Dendritic cell treated with granulocyte-macrophage colony-stimulating factor and Interleukin-4, amounts not matched to agents 40 ng/mL and 50 ng/mL, for 4 days (primary cell): ENCODE measurements at regions not wholly inside any gene's neighbourhood (a gene's known extent, or its start where the extent isn't known, plus 50 kb on each side); places are given as distances from the start of the nearest gene placed in this dataset.
"Not testable (repeated sequence)": the region's sequence is repeated elsewhere in the genome, so short reads cannot be mapped to it uniquely, and the experiment has no call there.

ENCODE experiments used
- H3K27ac Mint-ChIP-seq: one replicate; pipeline ENCODE4 v1.8.0; 2022; ENCODE audit warnings: mild to moderate bottlenecking, mixed read lengths
- H3K27me3 Mint-ChIP-seq: one replicate; pipeline ENCODE4 v1.8.0; 2022; ENCODE audit warnings: mild to moderate bottlenecking, mixed read lengths
- H3K36me3 Mint-ChIP-seq: one replicate; pipeline ENCODE4 v1.8.0; 2022; ENCODE audit warnings: low read depth, mixed read lengths
- H3K4me1 Mint-ChIP-seq: one replicate; pipeline ENCODE4 v1.8.0; 2022; ENCODE audit warnings: low read depth, mixed read lengths
- H3K4me3 Mint-ChIP-seq: one replicate; pipeline ENCODE4 v1.8.0; 2022; ENCODE audit warnings: mild to moderate bottlenecking, moderate library complexity, mixed read lengths
- H3K9me3 Mint-ChIP-seq: one replicate; pipeline ENCODE4 v1.8.0; 2022; ENCODE audit warnings: mixed read lengths
- intact Hi-C: fragments of 100-400 bp; cut with micrococcal nuclease; formaldehyde crosslinking; loops from one replicate; pipeline ENCODE4 v1.15.0; 2022

DNA sequence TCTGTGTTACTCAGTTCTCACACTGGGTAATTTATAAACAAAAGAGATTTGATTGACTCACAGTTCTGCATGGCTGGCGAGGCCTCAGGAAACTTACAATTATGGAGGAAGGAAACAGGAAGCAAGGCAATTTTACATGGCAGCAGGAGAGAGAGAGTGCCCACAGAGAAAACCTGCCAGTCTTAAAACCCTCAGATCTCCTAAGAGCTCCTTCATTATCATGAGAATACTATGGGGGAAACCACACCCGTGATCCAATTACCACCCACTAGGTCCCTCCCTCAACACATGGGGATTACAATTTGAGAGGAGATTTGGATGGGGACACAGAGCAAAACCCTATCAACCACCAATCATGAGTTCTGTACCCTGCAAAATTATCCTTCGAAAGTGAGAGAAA lies 1180.8 kb downstream of the JRKL start:
- Mint-ChIP-seq H3K27me3 (no peaks in the 10 kb centered on the region), H3K4me3 (no peak overlapping the region), H3K9me3 (peaks cover 52% of the 10 kb centered on the region), H3K27ac (no peak overlapping the region), H3K36me3 (no peaks in the 10 kb centered on the region), H3K4me1 (no peaks in the 10 kb centered on the region)
- intact Hi-C loops, result no loop called here

DNA sequence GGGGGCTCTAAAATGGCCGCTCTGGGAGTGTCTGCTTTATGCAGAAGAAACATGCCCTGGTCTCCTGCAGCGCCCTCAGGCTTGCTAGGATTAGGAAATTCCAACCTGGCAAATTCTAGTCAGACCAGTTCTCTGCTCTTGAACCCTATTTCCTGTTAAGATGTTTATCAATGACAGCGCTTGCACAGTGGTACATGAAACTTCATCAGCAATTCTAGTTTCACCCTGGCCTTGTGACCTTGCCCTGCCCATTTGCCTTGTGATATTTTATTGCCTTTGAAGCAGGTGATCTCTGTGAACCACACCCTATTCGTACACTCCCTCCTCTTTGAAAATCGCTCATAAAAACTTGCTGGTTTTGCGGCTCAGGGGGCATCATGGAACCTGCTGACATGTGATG lies 1184.0 kb downstream of the JRKL start:
- intact Hi-C loops, H3K27me3 Mint-ChIP-seq, H3K4me1 Mint-ChIP-seq, H3K36me3 Mint-ChIP-seq, H3K4me3 Mint-ChIP-seq, H3K27ac Mint-ChIP-seq: not testable (repeated sequence)
- peaks cover 33% of the 10 kb centered on the region for H3K9me3 Mint-ChIP-seq

DNA sequence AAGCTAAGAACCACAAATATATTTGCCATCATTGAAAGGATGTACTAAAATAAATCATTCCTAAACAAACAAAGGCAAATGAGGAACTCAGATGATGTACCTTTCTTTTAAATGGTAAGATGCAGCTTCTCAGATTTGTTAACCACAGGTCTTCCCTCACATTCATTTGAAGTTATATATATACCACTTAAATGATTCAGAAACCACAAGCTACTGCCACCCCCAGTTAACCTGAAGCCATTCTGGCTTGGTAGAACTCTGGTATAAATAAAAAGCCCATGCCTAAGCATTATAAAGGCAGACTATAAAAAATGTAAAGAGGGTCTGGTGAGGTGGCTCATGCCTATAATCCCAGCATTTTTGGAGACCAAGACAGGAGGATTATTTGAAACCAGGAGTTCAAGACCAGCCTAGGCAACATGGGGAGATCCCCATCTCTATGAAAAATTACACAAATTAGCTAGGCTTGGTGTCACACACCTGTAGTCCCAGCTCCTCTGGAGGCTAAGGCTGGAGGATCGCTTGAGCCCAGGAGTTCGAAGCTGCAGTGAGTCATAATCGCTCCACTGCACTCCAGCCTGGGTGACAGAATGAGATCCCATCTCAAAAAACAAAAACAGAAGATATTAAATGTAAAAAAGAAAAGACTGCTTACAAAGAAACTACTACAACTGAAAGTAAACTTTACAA lies 1185.3 kb downstream of the JRKL start:
- no peak overlapping the region for H3K4me3 Mint-ChIP-seq
- no peaks in the 10 kb centered on the region for H3K36me3 Mint-ChIP-seq
- intact Hi-C loops, result no loop called here
- H3K27me3 Mint-ChIP-seq, result no peaks in the 10 kb centered on the region
- H3K4me1 Mint-ChIP-seq, result no peaks in the 10 kb centered on the region
- H3K9me3 Mint-ChIP-seq, result peaks cover 33% of the 10 kb centered on the region
- no peak overlapping the region for H3K27ac Mint-ChIP-seq

DNA sequence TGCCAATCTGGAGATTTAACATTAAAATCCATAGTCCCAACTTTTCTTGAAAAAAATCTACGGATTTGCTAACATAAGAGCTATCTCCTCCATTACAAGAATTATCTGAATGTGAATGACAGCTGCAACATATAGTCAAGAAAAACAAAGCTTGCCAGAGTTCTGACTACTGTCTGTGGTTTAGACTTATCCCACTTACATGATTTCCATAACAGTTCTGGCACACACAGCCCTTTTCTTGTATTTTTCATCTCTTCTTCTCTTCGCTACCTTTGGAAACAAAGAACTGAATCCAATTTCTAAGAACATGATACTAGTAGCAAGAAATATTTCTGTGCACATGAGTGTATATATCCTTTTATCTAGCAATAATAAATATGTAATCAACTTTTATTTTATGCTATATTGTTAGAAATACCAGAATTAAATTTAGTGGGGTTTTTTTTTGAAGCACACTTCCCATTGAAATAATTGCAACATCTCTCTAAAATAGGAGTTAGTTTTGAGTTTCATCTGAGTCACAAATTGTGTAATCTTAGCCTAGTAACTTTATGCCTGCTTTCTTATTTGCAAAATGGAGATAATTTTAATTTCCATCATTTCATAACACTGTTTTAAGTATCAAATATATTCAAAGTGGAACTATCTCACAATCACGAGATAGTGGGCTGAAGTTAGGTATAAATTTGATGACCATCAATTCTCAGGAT lies 1217.6 kb downstream of the JRKL start:
- H3K27ac Mint-ChIP-seq, result no peak overlapping the region
- no peaks in the 10 kb centered on the region for H3K4me1 Mint-ChIP-seq
- H3K27me3 Mint-ChIP-seq, result no peaks in the 10 kb centered on the region
- H3K4me3 Mint-ChIP-seq, result no peak overlapping the region
- H3K36me3 Mint-ChIP-seq, result no peaks in the 10 kb centered on the region
- peaks cover 39% of the 10 kb centered on the region for H3K9me3 Mint-ChIP-seq
- intact Hi-C loops, result no loop called here

DNA sequence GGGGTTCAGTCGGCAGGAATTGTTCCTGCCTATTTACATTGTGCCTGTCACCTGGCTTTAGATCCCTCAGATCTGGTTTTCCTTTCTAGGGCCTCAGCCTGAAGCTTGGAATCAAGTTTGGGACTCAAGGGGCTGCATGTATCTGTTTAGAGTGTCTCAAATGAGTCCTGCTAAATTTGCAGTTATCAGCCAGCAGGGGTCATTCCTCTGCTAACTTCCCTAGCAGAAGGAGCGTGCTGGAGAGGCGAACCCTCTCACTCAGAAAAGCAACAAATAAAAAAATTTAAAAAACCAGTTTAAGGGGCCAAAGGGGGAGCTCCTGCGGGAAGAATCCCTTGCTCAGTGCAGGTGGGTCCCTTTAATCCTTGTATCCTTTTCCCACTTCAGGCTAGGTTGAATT lies 1220.2 kb downstream of the JRKL start:
- intact Hi-C loops, result no loop called here
- no peaks in the 10 kb centered on the region for H3K4me1 Mint-ChIP-seq
- H3K27ac Mint-ChIP-seq, result no peak overlapping the region
- no peaks in the 10 kb centered on the region for H3K27me3 Mint-ChIP-seq
- no peaks in the 10 kb centered on the region for H3K36me3 Mint-ChIP-seq
- peaks cover 39% of the 10 kb centered on the region for H3K9me3 Mint-ChIP-seq
- H3K4me3 Mint-ChIP-seq, result no peak overlapping the region

DNA sequence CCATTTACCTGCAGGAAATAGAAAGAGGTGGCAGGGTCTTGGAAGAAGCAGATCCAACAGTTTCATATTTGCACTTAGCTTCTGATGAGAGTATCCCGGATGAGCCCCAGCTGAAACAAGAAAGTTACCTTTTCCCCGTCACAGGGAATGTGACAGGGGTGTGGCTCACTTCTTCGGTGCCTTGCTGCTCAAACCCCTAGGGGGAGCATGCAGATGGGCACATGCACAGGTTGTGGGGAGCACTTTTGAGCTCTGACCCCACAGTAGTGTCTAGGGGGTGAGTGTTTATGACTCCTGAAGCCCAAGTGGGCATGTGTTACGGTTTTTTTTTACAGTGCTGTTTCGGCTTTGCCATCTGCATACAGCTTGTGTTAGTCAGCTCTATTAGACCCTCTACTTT lies 1221.0 kb downstream of the JRKL start:
- no peaks in the 10 kb centered on the region for H3K4me1 Mint-ChIP-seq
- no peaks in the 10 kb centered on the region for H3K36me3 Mint-ChIP-seq
- intact Hi-C loops, result no loop called here
- H3K27ac Mint-ChIP-seq, result no peak overlapping the region
- H3K27me3 Mint-ChIP-seq, result no peaks in the 10 kb centered on the region
- H3K9me3 Mint-ChIP-seq, result peaks cover 47% of the 10 kb centered on the region
- no peak overlapping the region for H3K4me3 Mint-ChIP-seq

DNA sequence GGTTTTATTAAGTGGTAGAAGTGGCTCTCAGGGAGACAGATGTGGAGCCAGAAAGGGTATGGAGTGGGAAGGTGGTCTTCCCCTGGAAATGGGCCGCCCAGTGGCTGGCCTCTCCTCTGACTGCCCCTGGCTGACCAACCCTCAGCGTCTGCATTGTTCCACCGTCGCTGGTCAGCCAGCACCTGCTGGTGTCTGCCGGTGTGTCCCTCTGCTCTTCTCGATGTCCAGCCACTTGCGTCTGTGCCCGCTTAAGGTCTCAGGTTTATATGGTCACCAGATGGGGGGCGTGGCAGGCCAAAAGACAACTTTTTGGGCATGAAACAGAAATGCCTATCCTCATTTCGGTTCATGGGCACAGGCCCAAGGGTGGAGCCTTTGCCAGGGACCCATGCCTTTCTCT lies 1221.5 kb downstream of the JRKL start:
- H3K27me3 Mint-ChIP-seq, result no peaks in the 10 kb centered on the region
- H3K27ac Mint-ChIP-seq, result no peak overlapping the region
- intact Hi-C loops, result no loop called here

DNA sequence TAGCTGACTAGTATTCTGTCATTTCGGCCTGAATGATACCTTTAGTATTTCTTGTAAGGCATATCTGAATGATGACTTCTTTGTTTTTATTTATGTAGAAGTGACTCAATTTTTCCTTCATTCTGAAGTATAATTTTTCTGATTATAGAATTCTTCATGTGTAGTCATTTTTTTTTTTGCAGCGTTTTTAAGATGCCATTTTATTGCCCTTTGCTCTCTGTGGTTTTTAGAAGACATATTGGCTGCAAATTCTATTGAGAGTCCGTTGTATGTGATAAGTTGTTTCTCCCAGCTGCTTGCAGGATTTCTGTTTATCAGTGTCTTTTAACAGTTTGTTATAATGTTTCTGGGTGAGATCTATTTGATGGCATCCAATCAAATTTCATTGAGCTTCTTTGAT lies 1224.8 kb downstream of the JRKL start:
- H3K27me3 Mint-ChIP-seq, result no peaks in the 10 kb centered on the region
- H3K4me1 Mint-ChIP-seq, result no peaks in the 10 kb centered on the region
- peaks cover 45% of the 10 kb centered on the region for H3K9me3 Mint-ChIP-seq
- no peak overlapping the region for H3K27ac Mint-ChIP-seq
- no peak overlapping the region for H3K4me3 Mint-ChIP-seq
- no peaks in the 10 kb centered on the region for H3K36me3 Mint-ChIP-seq
- intact Hi-C loops, result no loop called here

More for the DNA sequence above, 1221.5 kb downstream of the JRKL start:
- H3K4me3 Mint-ChIP-seq, result no peak overlapping the region
- H3K9me3 Mint-ChIP-seq, result peaks cover 48% of the 10 kb centered on the region
- H3K4me1 Mint-ChIP-seq, result no peaks in the 10 kb centered on the region
- no peaks in the 10 kb centered on the region for H3K36me3 Mint-ChIP-seq

DNA sequence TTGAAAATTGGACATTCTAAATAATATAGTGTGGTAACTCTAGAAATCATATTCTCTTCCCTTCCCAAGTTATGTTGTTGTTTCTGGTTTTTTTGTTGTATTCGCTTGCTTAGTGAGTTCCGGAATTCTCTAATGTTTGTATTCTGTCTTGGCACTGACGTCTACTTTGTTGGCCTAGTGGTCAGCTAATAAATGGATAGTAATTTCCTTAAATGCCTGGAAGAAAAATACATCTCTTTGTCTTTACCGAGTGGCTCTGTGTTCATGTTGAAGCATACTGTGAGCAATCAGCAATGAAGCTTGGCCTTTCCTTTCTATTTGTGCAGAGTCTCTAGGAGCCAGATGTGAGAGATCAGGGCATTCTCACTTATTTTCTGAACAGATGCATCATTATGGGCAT lies 1225.7 kb downstream of the JRKL start:
- Mint-ChIP-seq H3K4me3 (no peak overlapping the region), H3K27ac (no peak overlapping the region), H3K9me3 (peaks cover 36% of the 10 kb centered on the region), H3K27me3 (no peaks in the 10 kb centered on the region), H3K36me3 (no peaks in the 10 kb centered on the region), H3K4me1 (no peaks in the 10 kb centered on the region)
- intact Hi-C loops, result no loop called here

DNA sequence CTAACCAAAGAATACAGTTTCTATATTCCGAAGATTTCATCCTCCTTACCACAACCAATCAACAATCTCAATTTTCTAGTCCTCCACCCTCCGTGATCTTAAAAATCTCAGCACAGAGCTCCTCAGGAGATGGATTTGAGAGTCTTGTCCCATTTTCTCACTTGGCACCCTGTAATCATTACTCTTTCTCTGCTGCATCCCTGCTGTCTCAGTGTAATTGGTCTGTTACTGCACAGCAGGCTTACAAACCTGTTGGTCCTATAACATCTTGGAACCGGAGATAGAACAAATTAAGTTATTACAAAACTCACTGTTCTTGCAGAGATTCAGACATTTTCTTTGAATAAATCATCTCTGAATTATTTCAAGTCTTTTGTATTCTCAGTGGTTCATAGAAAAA lies 1227.2 kb downstream of the JRKL start:
- Mint-ChIP-seq H3K36me3 (no peaks in the 10 kb centered on the region), H3K27ac (no peak overlapping the region), H3K9me3 (peaks cover 26% of the 10 kb centered on the region), H3K4me1 (no peaks in the 10 kb centered on the region), H3K27me3 (no peaks in the 10 kb centered on the region), H3K4me3 (no peak overlapping the region)
- intact Hi-C loops, result no loop called here

DNA sequence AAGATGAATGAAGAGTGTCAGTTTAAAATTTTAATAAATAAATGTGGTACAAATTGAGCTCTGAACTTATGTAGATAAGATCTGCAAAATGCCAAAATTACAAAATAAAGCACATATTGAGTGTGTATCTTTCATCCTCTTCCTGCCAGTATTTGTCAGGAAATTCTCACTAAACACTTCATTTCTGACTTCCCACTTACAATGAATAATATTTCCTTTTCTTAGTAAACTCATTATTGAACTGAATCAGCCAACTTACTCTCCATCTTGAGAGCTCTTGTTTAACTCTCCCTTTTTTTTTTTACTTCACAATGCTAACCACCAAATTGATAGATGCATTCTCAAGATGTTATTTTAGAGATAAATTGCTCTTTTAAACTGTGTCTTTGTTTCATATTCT lies 1230.2 kb downstream of the JRKL start:
- no peaks in the 10 kb centered on the region for H3K4me1 Mint-ChIP-seq
- H3K27me3 Mint-ChIP-seq, result no peaks in the 10 kb centered on the region
- H3K27ac Mint-ChIP-seq, result no peak overlapping the region
- no peak overlapping the region for H3K4me3 Mint-ChIP-seq
- H3K9me3 Mint-ChIP-seq, result peaks cover 18% of the 10 kb centered on the region
- intact Hi-C loops, result no loop called here
- no peaks in the 10 kb centered on the region for H3K36me3 Mint-ChIP-seq

DNA sequence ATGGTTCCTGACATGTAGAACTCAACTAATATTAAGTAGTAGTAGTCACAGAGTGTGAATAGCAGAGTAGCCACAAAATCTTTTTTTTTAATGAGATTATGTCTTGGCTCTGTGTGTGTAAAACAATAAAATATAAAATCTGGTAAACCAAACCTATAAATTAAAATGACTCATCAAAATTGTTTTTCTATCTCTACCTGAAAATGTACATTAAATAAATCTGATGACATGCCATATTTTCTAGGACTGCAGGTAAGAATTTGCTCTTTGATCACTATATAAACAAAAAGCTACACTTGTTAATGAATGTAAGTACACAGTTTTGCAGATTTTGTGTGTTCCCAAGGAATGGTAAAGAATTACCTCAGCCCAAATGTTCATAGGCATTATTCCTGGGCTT lies 1231.5 kb downstream of the JRKL start:
- Mint-ChIP-seq H3K27ac (no peak overlapping the region), H3K36me3 (no peaks in the 10 kb centered on the region), H3K27me3 (no peaks in the 10 kb centered on the region), H3K9me3 (peaks cover 9% of the 10 kb centered on the region), H3K4me1 (no peaks in the 10 kb centered on the region), H3K4me3 (no peak overlapping the region)
- intact Hi-C loops, result no loop called here

DNA sequence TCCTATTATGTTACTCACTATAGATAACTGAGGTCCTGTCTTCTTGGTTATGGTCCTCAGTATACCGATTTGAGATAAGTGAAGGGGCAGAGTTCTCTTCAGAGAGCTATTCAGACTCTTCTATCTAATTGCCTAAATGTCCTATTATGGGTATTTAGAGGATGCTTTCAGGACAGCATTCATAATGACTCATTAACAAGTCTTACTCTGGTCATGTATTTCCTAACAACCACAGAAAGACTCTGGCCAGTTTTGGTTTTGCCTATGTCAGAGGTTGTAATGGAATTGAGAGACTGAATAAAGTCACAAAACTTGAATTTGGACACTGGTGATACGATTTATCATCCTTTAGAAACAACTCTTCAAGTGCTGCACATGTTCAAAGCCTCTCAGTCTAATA lies 1233.0 kb downstream of the JRKL start:
- Mint-ChIP-seq H3K27me3 (no peaks in the 10 kb centered on the region), H3K27ac (no peak overlapping the region), H3K4me1 (no peaks in the 10 kb centered on the region), H3K4me3 (no peak overlapping the region), H3K9me3 (no peaks in the 10 kb centered on the region), H3K36me3 (no peaks in the 10 kb centered on the region)
- intact Hi-C loops, result no loop called here

DNA sequence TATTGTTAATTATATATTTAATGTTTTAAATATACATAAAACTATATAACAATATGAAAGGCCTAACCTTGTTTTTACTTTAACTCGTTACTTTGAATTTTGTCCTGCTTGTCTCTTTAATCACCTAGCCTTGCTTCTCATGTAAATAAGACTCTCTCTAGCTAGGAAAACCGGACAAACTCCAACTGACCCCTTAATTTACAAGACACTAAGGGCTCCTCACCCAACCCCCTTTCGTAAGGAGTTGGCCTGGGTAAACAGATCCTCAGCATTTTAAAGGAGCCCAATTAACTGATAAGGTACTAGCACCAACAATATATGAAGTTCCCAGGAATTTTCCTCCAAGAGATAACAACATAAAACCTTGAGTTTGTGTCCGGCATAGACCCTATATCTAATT lies 1246.9 kb downstream of the JRKL start:
- H3K9me3 Mint-ChIP-seq, result peaks cover 27% of the 10 kb centered on the region
- H3K27me3 Mint-ChIP-seq, H3K27ac Mint-ChIP-seq, H3K4me1 Mint-ChIP-seq, intact Hi-C loops, H3K4me3 Mint-ChIP-seq, H3K36me3 Mint-ChIP-seq: not testable (repeated sequence)

DNA sequence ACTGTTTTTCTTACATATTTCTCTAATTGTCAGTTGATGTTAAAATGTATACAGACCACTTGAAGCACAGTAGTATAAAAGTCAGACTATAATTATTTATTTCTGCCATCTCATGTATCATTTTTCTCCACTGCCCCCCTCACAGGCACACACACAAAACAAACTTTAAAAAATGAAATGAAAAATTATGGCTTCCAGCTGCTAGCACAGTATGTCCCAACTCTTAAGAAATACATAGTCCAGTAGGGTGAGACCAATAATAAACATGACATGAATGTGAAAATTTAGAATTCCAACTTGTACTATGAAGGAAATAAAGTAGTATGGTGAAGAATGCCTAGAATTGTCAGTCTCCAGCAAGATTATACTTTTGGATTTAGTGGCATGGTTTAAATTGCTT lies 1247.9 kb downstream of the JRKL start:
- H3K4me3 Mint-ChIP-seq, result no peak overlapping the region
- no peaks in the 10 kb centered on the region for H3K36me3 Mint-ChIP-seq
- H3K27ac Mint-ChIP-seq, result no peak overlapping the region
- no peaks in the 10 kb centered on the region for H3K4me1 Mint-ChIP-seq
- H3K9me3 Mint-ChIP-seq, result peaks cover 27% of the 10 kb centered on the region
- H3K27me3 Mint-ChIP-seq, result no peaks in the 10 kb centered on the region
- intact Hi-C loops, result no loop called here
